Pancreas (tissue), 10 donors: ENCODE measurements at regions not wholly inside any gene's neighbourhood (a gene's known extent, or its start where the extent isn't known, plus 50 kb on each side); places are given as distances from the start of the nearest gene placed in this dataset.
"Not testable (repeated sequence)": the region's sequence is repeated elsewhere in the genome, so short reads cannot be mapped to it uniquely, and the experiment has no call there.

Source experiments
- ATAC-seq, 4 donors: fragments of 200-7000 bp; cut with Tn5 transposase; one replicate each; pipeline versions ENCODE4 v1.8.0 to v1.9.1; 2020; ENCODE audit warnings: mild to moderate bottlenecking in 4 of 4, moderate library complexity in 4 of 4
- DNase-seq, 6 donors: peaks; one replicate each; pipeline ENCODE4 v3.0.0-alpha.2; 2020
- FAIRE-seq: peaks from 2 replicates; lab custom pipeline; 2012; peaks lifted over from hg19 to GRCh38; lab: Jason Lieb, UNC
- H3K27ac ChIP-seq, 4 donors: fragments of 200-600 bp; sonication (generic); 1 replicate in 3 of 4; 2 replicates in 1 of 4; pipeline versions ENCODE4 v1.5.0 to v1.8.0; 2020
- H3K27me3 ChIP-seq, 4 donors: fragments of 200-600 bp; one replicate each; pipeline ENCODE4 v1.8.0; 2021
- H3K36me3 ChIP-seq, 3 donors: fragments of 200-600 bp; sonication (generic) in 1 of 3; one replicate each; pipeline versions ENCODE4 v1.5.0 to v1.8.0; 2020 to 2021
- H3K4me1 ChIP-seq, 3 donors: fragments of 200-600 bp; one replicate each; pipeline ENCODE4 v1.8.0; 2021
- H3K4me3 ChIP-seq, 4 donors: fragments of 200-600 bp; sonication (generic) in 2 of 4; one replicate each; pipeline versions ENCODE4 v1.5.0 to v1.8.0; 2020 to 2021
- H3K9me3 ChIP-seq, 4 donors: fragments of 200-600 bp; one replicate each; pipeline ENCODE4 v1.8.0; 2021
- CTCF ChIP-seq, 4 donors: fragments of 200-600 bp; sonication (generic) in 3 of 4; IDR thresholded peaks; one replicate each; pipeline versions ENCODE4 v1.5.0 to v1.8.0; 2021; ENCODE audit warnings: antibody characterized with exemption in 4 of 4
- WGBS, 2 donors: extraction: QIAGEN DNeasy Blood & Tissue Kit; methylation state at CpG; one replicate each; pipeline ENCODE4 v1.1.7; 2013; 5-methylcytosine and 5-hydroxymethylcytosine counted together
- intact Hi-C, 3 donors: fragments of 100-400 bp; cut with DNase I; formaldehyde crosslinking; loops; one replicate each; pipeline versions ENCODE4 v1.11.1 to v1.14.2; 2022
- donor health status: healthy with polysubstance abuse.
- donor health status: DM: no; HTN: no; CAD: no; lungs with moderate emphysema.
- donor health status: DM: no; HTN: no; CAD: no.
- donor health status: control.
- donor health status: control.
- donor health status: Bipolar disorder and iron deficiency.
- donor health status: DM: yes; HTN: yes; CAD: no.
- donor health status: DM: no; HTN: no; CAD: no.
- donor health status: DM: no; HTN: no; CAD: no.
- donor health status: DM: yes; HTN: yes; CAD: no.

GRCh38 chr17:43309505-43310332 is 75.9 kb upstream of the RNU2-1 start:
- H3K36me3 ChIP-seq, result no peaks in the 10 kb centered on the region
- no peak for FAIRE-seq
- DNase-seq, result peak in 2 of 6 donors; percentile 5 to 13
- no peaks in the 10 kb centered on the region for H3K4me1 ChIP-seq
- H3K27ac ChIP-seq, result no peak overlapping the region
- TF ChIP-seq CTCF (IDR thresholded peaks at IDR 0.05), result no peak
- 16 to 22% methylated on average over 12 of the region's 12 CpGs for WGBS, 2 donors
- H3K27me3 ChIP-seq, result no peaks in the 10 kb centered on the region
- intact Hi-C loops, result no loop called here
- ATAC-seq, result no peak
- H3K4me3 ChIP-seq, result no peak overlapping the region
- no peaks in the 10 kb centered on the region for H3K9me3 ChIP-seq

GRCh38 chr17:43308999-43309398 is 75.2 kb upstream of the RNU2-1 start:
- Histone ChIP-seq H3K4me3 (no peak overlapping the region), H3K36me3 (no peaks in the 10 kb centered on the region), H3K27me3 (no peaks in the 10 kb centered on the region), H3K27ac (no peak overlapping the region), H3K4me1 (no peaks in the 10 kb centered on the region), H3K9me3 (no peaks in the 10 kb centered on the region)
- TF ChIP-seq CTCF (IDR thresholded peaks at IDR 0.05), result no peak
- FAIRE-seq, result no peak
- peak in 1 of 6 donors; percentile 4 for DNase-seq
- 68 to 78% methylated on average over 6 of the region's 6 CpGs for WGBS, 2 donors
- no peak for ATAC-seq
- intact Hi-C loops, result no loop called here

DNA sequence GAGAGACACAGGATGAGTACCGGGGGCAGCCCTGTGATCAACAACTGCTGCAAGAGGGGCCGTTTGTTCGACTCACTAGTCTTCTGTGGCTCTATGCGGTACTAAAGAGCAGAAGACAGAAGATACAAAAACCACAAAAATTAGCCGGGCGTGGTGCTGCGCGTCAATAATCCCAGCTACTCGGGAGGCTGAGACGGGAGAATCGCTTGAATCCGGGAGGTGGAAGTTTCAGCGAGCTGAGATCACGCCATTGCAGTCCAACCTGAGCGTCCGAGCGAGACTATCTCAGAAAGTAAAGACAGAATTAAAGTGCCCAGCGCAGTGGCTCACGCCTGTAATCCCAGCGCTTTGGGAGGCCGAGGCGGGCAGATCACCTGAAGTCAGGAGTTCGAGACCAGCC is 71.0 kb upstream of the RNU2-1 start:
- ATAC-seq, H3K9me3 ChIP-seq, H3K27ac ChIP-seq, H3K4me3 ChIP-seq, H3K4me1 ChIP-seq, intact Hi-C loops, FAIRE-seq, H3K27me3 ChIP-seq, H3K36me3 ChIP-seq: not testable (repeated sequence)
- WGBS, 2 donors, result 94 to 96% methylated on average over 9 to 14 of the region's 23 CpGs
- DNase-seq, result peak in 1 of 6 donors; percentile 7

DNA sequence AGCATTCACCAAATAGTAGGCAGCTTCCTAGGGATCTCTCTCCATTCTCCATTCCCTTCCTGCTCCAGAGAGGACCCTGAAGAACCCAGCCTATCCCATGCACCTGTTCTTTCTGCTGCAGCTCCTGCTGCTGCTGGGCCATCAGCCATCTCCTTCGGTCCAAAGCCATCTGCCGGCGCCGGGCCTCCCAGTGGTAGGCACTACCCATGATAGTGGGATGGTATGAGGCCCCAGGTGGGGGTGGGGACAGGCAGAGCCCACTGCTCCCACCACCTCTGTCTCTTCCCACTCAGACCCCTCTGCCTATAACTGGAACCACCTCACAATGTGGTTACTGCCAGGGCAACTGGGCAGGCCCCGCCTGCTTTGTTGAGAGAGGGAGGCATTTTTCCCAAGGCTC is 69.3 kb upstream of the RNU2-1 start:
- intact Hi-C loops, FAIRE-seq: not testable (repeated sequence)

GRCh38 chr17:43299300-43300076 is 65.7 kb upstream of the RNU2-1 start:
- H3K27ac ChIP-seq, H3K36me3 ChIP-seq, intact Hi-C loops, FAIRE-seq, H3K9me3 ChIP-seq, DNase-seq, H3K27me3 ChIP-seq, H3K4me3 ChIP-seq, ATAC-seq, H3K4me1 ChIP-seq: not testable (repeated sequence)
- WGBS, 2 donors, result no CpG with 5 or more reads among the region's 37 CpGs

More for the DNA sequence above, 69.3 kb upstream of the RNU2-1 start:
- not testable (repeated sequence) for ATAC-seq, H3K36me3 ChIP-seq, DNase-seq, H3K4me3 ChIP-seq, H3K27me3 ChIP-seq, H3K4me1 ChIP-seq, H3K9me3 ChIP-seq, H3K27ac ChIP-seq
- no CpG with 5 or more reads among the region's 5 CpGs for WGBS, 2 donors

DNA sequence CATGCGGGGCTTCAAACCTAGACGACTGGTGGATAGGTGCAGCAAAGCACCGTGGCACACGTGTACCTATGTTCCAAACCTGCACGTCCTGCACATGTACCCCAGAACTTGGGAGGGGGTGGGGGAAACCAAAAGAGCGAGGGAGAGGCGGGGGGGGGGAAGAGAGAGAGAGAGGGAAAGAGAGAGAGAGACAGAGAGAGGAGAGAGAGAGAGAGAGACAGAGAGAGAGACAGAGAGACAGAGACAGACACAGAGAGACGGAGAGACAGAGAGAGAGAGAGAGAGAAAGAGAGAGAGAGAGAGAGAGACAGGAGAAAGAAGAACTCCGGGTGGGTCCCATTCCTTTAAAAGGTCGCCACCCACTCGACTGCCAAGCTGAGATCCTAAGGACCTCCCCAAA is 55.9 kb upstream of the RNU2-1 start:
- ATAC-seq, FAIRE-seq, H3K4me1 ChIP-seq, H3K9me3 ChIP-seq, intact Hi-C loops, H3K27ac ChIP-seq, DNase-seq, H3K36me3 ChIP-seq, H3K27me3 ChIP-seq, H3K4me3 ChIP-seq: not testable (repeated sequence)
- WGBS, 2 donors, result no CpG with 5 or more reads among the region's 11 CpGs

DNA sequence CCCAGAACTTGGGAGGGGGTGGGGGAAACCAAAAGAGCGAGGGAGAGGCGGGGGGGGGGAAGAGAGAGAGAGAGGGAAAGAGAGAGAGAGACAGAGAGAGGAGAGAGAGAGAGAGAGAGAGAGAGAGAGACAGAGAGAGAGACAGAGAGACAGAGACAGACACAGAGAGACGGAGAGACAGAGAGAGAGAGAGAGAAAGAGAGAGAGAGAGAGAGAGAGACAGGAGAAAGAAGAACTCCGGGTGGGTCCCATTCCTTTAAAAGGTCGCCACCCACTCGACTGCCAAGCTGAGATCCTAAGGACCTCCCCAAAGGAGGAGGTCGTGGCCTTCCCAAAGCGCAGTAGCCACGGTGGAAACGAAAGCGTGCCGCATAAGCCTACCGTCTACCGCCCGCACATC is 49.8 kb upstream of the RNU2-1 start:
- H3K27ac ChIP-seq, intact Hi-C loops, H3K36me3 ChIP-seq, ATAC-seq, DNase-seq, H3K9me3 ChIP-seq, H3K4me3 ChIP-seq, H3K4me1 ChIP-seq, H3K27me3 ChIP-seq, FAIRE-seq: not testable (repeated sequence)
- 40% methylated on average over 1 of the region's 15 CpGs; no CpG with 5 or more reads in 1 of the 2 donors for WGBS, 2 donors
